GM18498 (cell line): ENCODE measurements at regions not wholly inside any gene's neighbourhood (a gene's known extent, or its start where the extent isn't known, plus 50 kb on each side); places are given as distances from the start of the nearest gene placed in this dataset.

Experiments used
- ATAC-seq: cut with Tn5 transposase; IDR thresholded peaks from one replicate; pipeline ENCODE4 v1.9.1; 2021; ENCODE audit warnings: mild to moderate bottlenecking, moderate library complexity; ENCODE audit not compliant: unreplicated experiment

DNA sequence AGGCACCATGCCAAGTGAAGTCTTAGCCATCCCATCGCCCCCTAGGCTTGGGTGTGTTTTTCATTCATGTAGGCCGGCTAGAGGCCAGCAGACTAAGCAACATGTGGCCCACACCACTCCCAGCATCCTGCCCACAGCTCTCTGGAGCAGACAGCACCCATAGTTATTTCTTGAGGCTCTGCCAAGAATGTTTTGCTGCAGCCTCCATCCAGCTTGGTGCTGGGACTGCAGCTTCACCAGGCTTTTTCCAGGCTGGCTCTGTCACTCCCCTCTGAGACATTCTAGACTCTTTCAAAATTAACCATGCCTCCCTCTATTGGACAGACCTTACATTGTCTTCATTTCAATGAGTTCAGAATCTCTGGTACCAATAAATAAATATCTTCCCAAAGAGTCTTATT is 104.2 kb downstream of the DUSP10 start:
- ATAC-seq: no peak

DNA sequence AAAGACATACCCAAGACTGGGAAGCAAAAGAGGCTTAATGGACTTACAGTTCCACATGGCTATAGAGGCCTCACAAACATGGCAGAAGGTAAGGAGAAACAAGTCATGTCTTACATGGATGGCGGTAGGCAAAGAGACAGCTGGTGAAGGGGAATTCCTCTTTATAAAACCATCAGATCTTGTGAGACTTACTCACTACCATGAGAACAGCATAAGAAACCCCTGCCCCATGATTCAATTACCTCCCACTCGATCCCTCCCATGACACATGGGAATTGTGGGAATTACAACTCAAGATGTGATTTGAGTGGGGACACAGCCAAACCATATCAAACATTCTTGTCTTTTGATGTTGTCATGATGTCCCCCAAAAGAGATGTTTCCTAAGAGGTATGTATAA is 103.3 kb downstream of the DUSP10 start:
- no peak for ATAC-seq

DNA sequence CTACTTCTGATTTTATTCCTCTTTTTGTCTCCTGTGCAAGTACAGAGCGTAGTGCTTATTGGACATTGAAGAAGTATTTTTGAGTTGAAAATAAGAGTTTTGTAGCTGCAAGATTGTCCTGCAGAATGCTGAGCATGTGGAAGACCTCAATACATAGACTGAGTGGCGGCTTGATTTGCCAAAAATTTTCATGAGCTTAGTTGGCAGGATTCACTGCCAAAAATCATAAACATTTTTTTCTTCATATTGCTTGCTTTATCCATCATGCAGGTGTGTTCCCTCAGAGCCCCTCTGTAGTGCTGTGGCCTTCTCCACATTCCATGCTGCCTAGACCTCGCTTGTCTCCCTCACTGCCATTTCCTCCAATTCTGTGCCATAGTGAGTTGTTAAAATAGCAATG is 100.1 kb downstream of the DUSP10 start:
- no peak for ATAC-seq

DNA sequence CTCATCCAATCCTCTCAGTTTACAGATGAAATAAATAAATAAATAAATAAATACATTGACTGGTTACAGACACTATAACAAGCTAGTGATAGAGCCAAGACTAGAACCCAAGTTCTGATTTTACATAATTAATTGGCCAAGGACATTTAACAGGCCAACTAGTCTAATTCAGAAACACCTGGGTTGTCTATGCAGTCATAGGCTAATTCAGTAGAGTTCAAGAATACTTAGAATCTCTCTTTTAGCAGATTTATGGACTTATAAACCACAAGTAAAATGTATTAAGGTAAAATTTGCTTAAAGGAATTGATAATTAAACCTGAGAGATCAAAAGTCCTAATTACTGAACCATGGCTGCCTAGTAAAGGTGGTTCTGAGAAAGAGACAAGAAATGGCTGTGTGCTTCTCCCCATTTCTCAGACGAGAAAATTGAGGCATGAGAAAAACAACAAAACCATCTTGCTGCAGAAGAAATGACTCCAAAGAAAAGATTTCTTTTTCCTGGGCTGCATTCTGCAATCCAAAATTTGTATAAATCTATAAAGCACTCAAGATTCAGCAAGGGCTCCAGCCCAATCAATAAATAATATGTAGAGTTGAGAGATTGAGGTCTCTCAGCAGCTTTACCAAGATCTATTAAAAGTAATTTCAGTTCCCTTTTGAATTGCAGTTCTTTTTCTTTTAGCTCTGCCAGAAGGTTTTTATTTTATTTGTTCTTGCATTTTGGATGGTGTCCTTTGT is 98.3 kb downstream of the DUSP10 start:
- peak; percentile 80 for ATAC-seq

DNA sequence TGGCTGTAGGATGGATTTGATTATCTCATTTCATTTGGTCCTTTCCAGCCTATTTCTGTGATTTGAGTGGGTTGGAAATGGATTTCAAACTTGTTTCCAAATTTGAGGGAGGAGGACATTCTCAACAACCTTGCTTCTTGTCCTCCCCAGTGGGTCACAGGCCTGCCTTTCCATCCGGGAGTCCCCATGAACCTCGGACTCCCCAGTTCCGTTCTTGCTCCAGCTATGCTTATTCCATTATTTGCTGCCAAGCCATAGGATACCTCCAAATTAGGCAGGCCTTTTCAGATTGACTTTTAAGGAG is 97.8 kb downstream of the DUSP10 start:
- peak; percentile 32 for ATAC-seq

DNA sequence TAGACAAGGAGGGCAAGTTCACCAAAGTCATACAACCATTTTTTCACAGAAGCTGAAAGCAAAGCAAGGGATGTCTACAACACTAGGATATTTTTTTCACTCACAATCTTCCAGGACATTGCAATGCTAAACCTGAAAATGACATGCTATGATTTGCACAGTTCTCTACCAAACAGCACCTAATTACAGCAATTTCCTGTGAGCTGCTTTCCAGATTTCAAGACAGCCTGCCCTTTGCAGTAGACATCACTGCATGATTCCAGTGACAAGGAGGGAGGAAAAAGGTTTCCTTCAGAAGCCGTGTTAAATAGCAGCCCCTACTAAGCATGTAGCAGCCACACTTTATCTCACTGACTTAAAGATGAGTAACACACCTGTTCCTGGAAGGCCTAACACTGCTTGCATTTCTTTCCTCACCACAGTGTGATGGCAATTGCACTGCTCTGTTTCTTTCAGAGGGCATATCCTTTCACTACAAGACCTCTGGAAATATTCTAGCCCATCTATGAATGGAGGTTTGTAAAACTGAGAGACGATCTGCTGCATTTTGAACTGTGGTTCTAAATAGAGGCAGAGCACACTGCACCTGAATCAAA is 97.1 kb downstream of the DUSP10 start:
- peak; percentile 57 for ATAC-seq

DNA sequence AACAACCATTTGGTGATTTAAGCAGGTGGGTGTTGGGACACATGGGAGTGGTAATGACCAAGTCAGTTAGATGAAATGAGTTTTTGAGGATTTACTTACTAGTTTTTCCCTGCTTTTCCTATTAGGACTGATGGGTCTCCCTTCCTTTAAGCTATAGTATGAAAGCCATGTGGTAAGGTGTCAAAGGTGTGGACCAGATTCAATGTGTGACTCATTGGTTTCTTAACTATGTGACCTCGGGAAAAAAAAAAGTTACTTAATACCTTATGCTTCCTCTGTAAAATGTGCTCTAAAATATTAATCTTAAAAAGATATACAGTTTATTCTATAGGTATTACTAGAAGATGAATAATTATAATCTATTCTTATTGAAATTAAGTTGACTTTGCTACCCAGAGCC is 93.7 kb downstream of the DUSP10 start:
- ATAC-seq: no peak
